Duodenal mucosa (tissue), 2 donors: ENCODE measurements at regions not wholly inside any gene's neighbourhood (a gene's known extent, or its start where the extent isn't known, plus 50 kb on each side); places are given as distances from the start of the nearest gene placed in this dataset.

Source experiments
- H3K27ac ChIP-seq: one replicate; pipeline ENCODE4 v1.7.0; 2013; ENCODE audit warnings: low read depth, low read length
- H3K27me3 ChIP-seq, 2 donors: one replicate each; pipeline ENCODE4 v1.7.0; 2013; ENCODE audit warnings: low read length in 2 of 2, control low read depth in 1 of 2; ENCODE audit not compliant: insufficient read depth in 2 of 2, control insufficient read depth in 1 of 2
- H3K36me3 ChIP-seq, 2 donors: one replicate each; pipeline ENCODE4 v1.7.0; 2013; ENCODE audit warnings: low read length in 2 of 2, control low read depth in 1 of 2; ENCODE audit not compliant: insufficient read depth in 2 of 2, control insufficient read depth in 1 of 2
- H3K4me1 ChIP-seq, 2 donors: one replicate each; pipeline ENCODE4 v1.7.0; 2013; ENCODE audit warnings: low read length in 2 of 2, control low read depth in 1 of 2; ENCODE audit not compliant: insufficient read depth in 2 of 2, control insufficient read depth in 1 of 2
- H3K4me3 ChIP-seq, 2 donors: one replicate each; pipeline ENCODE4 v1.7.0; 2013; ENCODE audit warnings: low read length in 2 of 2, low read depth in 1 of 2
- H3K9ac ChIP-seq, 2 donors: one replicate each; pipeline ENCODE4 v1.7.0; 2013; ENCODE audit warnings: low read length in 2 of 2, low read depth in 1 of 2
- H3K9me3 ChIP-seq, 2 donors: one replicate each; pipeline ENCODE4 v1.7.0; 2013; ENCODE audit warnings: low read length in 2 of 2, control low read depth in 1 of 2; ENCODE audit not compliant: control insufficient read depth in 1 of 2

DNA sequence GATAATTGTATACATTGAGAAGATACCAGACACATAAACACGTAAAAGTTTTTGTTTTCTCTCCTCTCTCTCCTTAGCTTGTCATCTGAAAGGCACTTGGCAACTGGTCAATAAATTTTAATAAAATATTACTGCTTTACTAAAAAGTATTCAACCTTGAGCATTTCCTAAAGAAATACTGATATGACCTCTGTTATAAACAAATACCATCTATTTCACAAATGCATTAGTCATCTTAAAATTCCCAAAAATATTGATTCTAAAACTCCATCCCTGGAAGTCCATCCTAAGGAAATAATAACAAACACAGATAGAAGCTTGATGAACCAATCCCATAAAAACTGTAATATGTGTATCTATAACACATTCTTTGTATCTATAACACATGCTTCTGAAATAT, 483.2 kb downstream of the TLR4 start:
- Histone ChIP-seq H3K9ac (no peak overlapping the region), H3K4me1 (no peaks in the 10 kb centered on the region), H3K9me3 (no peaks in the 10 kb centered on the region), H3K4me3 (no peak overlapping the region), H3K27ac (no peak overlapping the region), H3K36me3 (no peaks in the 10 kb centered on the region), H3K27me3 (no peaks in the 10 kb centered on the region)

GRCh38 chr9:118189615-118190014, 485.4 kb downstream of the TLR4 start:
- Histone ChIP-seq H3K4me3 (no peak overlapping the region), H3K9ac (no peak overlapping the region), H3K36me3 (no peaks in the 10 kb centered on the region), H3K27me3 (no peaks in the 10 kb centered on the region), H3K27ac (no peak overlapping the region), H3K4me1 (no peaks in the 10 kb centered on the region), H3K9me3 (no peaks in the 10 kb centered on the region)

DNA sequence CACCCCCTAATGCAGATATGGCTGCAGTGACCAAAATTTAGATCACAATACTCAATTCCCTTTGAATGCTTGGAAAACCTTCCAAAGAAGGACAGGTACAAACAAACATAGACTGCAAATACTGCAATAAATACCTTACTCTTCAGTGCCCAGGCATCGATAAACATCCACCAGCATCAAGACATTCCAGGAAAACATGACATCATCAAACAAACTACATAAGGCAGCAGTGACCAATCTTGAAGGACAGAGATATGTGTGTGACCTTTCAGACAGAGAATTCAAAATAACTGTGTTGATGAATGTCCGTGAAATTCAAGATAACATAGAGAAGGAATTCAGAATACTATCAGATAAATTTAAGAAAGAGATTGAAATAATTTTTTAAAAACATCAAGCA, 488.6 kb downstream of the TLR4 start:
- Histone ChIP-seq H3K27ac (no peak overlapping the region), H3K9me3 (no peaks in the 10 kb centered on the region), H3K27me3 (no peaks in the 10 kb centered on the region), H3K9ac (no peak overlapping the region), H3K4me3 (no peak overlapping the region), H3K4me1 (no peaks in the 10 kb centered on the region), H3K36me3 (no peaks in the 10 kb centered on the region)

DNA sequence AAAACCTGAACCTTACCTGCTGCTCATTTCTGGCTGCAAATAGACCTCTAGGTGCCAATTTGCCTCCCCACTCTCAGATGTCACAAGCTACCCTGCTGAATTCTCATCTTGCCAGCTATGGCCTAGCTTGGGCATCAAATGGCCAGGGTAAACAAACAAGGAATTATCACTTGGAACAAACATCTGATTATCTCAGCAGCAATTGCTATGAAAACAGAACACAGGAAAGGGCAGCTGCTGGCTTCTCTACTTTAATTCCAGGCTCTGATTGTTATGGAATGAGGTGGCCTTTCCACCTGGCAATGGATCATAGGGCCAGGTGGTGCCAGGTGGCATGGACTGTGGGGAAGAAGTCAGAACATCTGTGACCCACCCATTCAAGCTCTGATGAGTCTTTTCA, 505.1 kb downstream of the TLR4 start:
- Histone ChIP-seq H3K9me3 (no peaks in the 10 kb centered on the region), H3K4me3 (no peak overlapping the region), H3K27me3 (no peaks in the 10 kb centered on the region), H3K4me1 (peaks cover 0 to 2% of the 10 kb centered on the region in 2 donors), H3K36me3 (no peaks in the 10 kb centered on the region), H3K9ac (no peak overlapping the region), H3K27ac (no peak overlapping the region)

GRCh38 chr9:118215549-118215948, 511.3 kb downstream of the TLR4 start:
- H3K27ac ChIP-seq = no peak overlapping the region
- no peaks in the 10 kb centered on the region for H3K9me3 ChIP-seq
- no peaks in the 10 kb centered on the region for H3K36me3 ChIP-seq
- H3K9ac ChIP-seq = no peak overlapping the region
- H3K4me3 ChIP-seq = no peak overlapping the region
- no peaks in the 10 kb centered on the region for H3K27me3 ChIP-seq
- peaks cover 0 to 9% of the 10 kb centered on the region in 2 donors for H3K4me1 ChIP-seq

- Histone ChIP-seq H3K9me3 (no peaks in the 10 kb centered on the region), H3K27me3 (no peaks in the 10 kb centered on the region), H3K36me3 (no peaks in the 10 kb centered on the region), H3K9ac (no peak overlapping the region), H3K4me3 (no peak overlapping the region), H3K27ac (no peak overlapping the region), H3K4me1 (no peaks in the 10 kb centered on the region)
Measured at GRCh38 chr9:118222375-118222774, 518.2 kb downstream of the TLR4 start.

DNA sequence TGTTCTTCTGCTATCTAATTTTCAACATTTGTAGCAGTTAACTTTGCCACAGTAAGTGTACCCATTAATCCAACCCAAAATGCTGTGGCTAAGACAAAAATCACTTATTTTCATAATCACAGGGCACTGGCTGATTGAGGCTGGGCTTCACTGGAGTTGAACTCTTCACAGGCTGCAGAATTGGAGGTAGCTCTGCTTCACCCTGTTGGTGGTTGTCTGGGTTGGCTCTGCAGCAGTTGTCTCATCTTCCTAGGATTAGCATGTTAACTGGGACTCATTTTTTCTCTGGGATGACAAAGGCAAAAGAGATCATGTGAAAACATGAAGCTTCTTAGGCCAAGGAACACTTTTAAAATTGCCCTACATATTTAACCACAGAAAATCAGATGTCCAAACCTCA, 518.9 kb downstream of the TLR4 start:
- Histone ChIP-seq H3K4me3 (no peak overlapping the region), H3K4me1 (no peaks in the 10 kb centered on the region), H3K27me3 (no peaks in the 10 kb centered on the region), H3K36me3 (no peaks in the 10 kb centered on the region), H3K9ac (no peak overlapping the region), H3K9me3 (no peaks in the 10 kb centered on the region), H3K27ac (no peak overlapping the region)

DNA sequence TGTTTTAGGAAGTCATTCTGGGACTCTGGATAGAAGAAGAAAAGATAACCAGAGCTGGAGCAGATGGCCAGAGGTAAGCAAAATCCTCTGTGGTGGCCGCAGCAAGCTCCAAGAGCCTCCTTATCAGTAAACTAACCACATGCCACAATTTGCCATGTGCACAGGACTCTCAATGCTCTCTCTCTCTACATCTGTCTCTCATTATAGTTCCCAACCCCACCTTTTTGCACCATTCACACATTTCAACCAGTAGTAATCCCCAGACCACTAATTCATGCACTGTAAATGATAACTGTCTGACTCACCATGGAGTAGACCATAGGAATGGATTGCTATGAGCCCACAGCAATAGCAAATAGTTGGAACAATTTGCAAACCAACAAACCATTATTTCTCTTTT, 526.1 kb downstream of the TLR4 start:
- H3K9ac ChIP-seq = no peak overlapping the region
- no peak overlapping the region for H3K27ac ChIP-seq
- H3K4me3 ChIP-seq = no peak overlapping the region
- no peaks in the 10 kb centered on the region for H3K4me1 ChIP-seq
- H3K27me3 ChIP-seq = no peaks in the 10 kb centered on the region
- H3K36me3 ChIP-seq = no peaks in the 10 kb centered on the region
- no peaks in the 10 kb centered on the region for H3K9me3 ChIP-seq

DNA sequence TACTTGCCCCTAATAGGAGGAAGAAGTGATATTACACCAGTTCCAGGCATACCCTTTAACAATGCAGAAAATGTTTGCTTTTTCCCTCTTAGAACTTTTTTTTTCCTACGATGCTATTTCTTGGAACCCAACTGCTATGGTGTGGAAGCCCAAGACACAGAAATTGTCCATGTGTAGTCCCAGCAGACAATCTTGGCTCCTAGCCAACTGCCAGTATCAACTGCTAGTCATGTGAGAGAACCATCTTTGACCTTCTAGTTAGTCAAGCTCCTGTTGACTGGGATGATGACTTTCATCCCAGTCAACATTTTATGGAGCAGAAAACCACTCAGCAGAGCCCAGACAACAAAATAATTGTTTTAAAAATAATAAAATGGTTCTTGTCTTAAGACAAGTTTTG, 532.4 kb downstream of the TLR4 start:
- Histone ChIP-seq H3K27ac (no peak overlapping the region), H3K4me3 (no peak overlapping the region), H3K36me3 (no peaks in the 10 kb centered on the region), H3K27me3 (no peaks in the 10 kb centered on the region), H3K4me1 (no peaks in the 10 kb centered on the region), H3K9ac (no peak overlapping the region), H3K9me3 (no peaks in the 10 kb centered on the region)

- Histone ChIP-seq H3K36me3 (no peaks in the 10 kb centered on the region), H3K27me3 (no peaks in the 10 kb centered on the region), H3K27ac (no peak overlapping the region), H3K4me1 (no peaks in the 10 kb centered on the region), H3K9ac (no peak overlapping the region), H3K4me3 (no peak overlapping the region), H3K9me3 (no peaks in the 10 kb centered on the region)
Measured at GRCh38 chr9:118238139-118238538, 533.9 kb downstream of the TLR4 start.

- Histone ChIP-seq H3K4me3 (no peak overlapping the region), H3K36me3 (no peaks in the 10 kb centered on the region), H3K27ac (no peak overlapping the region), H3K4me1 (no peaks in the 10 kb centered on the region), H3K9me3 (no peaks in the 10 kb centered on the region), H3K27me3 (no peaks in the 10 kb centered on the region), H3K9ac (no peak overlapping the region)
Measured at GRCh38 chr9:118252027-118252426, 547.8 kb downstream of the TLR4 start.
